ENCODE measurements at regions not wholly inside any gene's neighbourhood (a gene's known extent, or its start where the extent isn't known, plus 50 kb on each side); places are given as distances from the start of the nearest gene placed in this dataset.

GRCh38 chr4:27187786-27188185 is 327.1 kb downstream of the STIM2 start:
- DNase-seq: no peak

GRCh38 chr4:27189683-27190082 is 329.0 kb downstream of the STIM2 start:
- DNase-seq: no peak

- no peak for DNase-seq
Measured at GRCh38 chr4:27191592-27191991, 331.0 kb downstream of the STIM2 start.

GRCh38 chr4:27194599-27195176 is 334.0 kb downstream of the STIM2 start:
- no peak for DNase-seq

GRCh38 chr4:27198246-27198645 is 337.6 kb downstream of the STIM2 start:
- no peak for DNase-seq

GRCh38 chr4:27198971-27199370 is 338.3 kb downstream of the STIM2 start:
- no peak for DNase-seq

GRCh38 chr4:27206009-27206408 is 345.4 kb downstream of the STIM2 start:
- no peak for DNase-seq

GRCh38 chr4:27210956-27211355 is 350.3 kb downstream of the STIM2 start:
- DNase-seq: no peak

- no peak for DNase-seq
Measured at GRCh38 chr4:27214010-27214409, 353.4 kb downstream of the STIM2 start.

GRCh38 chr4:27215220-27215826 is 354.7 kb downstream of the STIM2 start:
- no peak for DNase-seq

- DNase-seq: no peak
Measured at GRCh38 chr4:27217261-27217769, 356.7 kb downstream of the STIM2 start.

GRCh38 chr4:27218013-27218412 is 357.4 kb downstream of the STIM2 start:
- no peak for DNase-seq

GRCh38 chr4:27223326-27223725 is 362.7 kb downstream of the STIM2 start:
- no peak for DNase-seq

GRCh38 chr4:27233531-27233930 is 372.9 kb downstream of the STIM2 start:
- no peak for DNase-seq

- DNase-seq: no peak
Measured at GRCh38 chr4:27234306-27234899, 373.8 kb downstream of the STIM2 start.

- DNase-seq: no peak
Measured at GRCh38 chr4:27239641-27240040, 379.0 kb downstream of the STIM2 start.

- DNase-seq: no peak
Measured at GRCh38 chr4:27242217-27242616, 381.6 kb downstream of the STIM2 start.

- DNase-seq: no peak
Measured at GRCh38 chr4:27245216-27245615, 384.6 kb downstream of the STIM2 start.

GRCh38 chr4:27248829-27249228 is 388.2 kb downstream of the STIM2 start:
- no peak for DNase-seq

- DNase-seq: no peak
Measured at GRCh38 chr4:27251771-27252170, 391.1 kb downstream of the STIM2 start.

- DNase-seq: no peak
Measured at GRCh38 chr4:27267339-27267969, 406.8 kb downstream of the STIM2 start.

- DNase-seq: no peak
Measured at GRCh38 chr4:27267970-27268355, 407.3 kb downstream of the STIM2 start.

GRCh38 chr4:27270435-27270834 is 409.8 kb downstream of the STIM2 start:
- no peak for DNase-seq

GRCh38 chr4:27271555-27271954 is 410.9 kb downstream of the STIM2 start:
- DNase-seq: no peak
